OCI-LY3 (cell line): ENCODE measurements at regions not wholly inside any gene's neighbourhood (a gene's known extent, or its start where the extent isn't known, plus 50 kb on each side); places are given as distances from the start of the nearest gene placed in this dataset.

Source experiments
- CTCF ChIP-seq: fragments of 200-600, 300-600 bp; sonication (generic); IDR thresholded peaks from 2 replicates; pipeline ENCODE4 v1.5.1; 2014; ENCODE audit warnings: antibody characterized with exemption, low read length, low read depth
- EZH2phosphoT487 ChIP-seq: fragments of 200-600 bp; shearing (Covaris generic); IDR thresholded peaks from 2 replicates; pipeline ENCODE4 v1.6.1; 2018; ENCODE audit warnings: antibody characterized with exemption, mixed run types, low read depth

- TF ChIP-seq CTCF (no peak), EZH2phosphoT487 (no peak)
Observed at GRCh38 chr5:174324680-174325079, 279.2 kb downstream of the NSG2 start.
